OCI-LY7 (cell line): ENCODE measurements at regions not wholly inside any gene's neighbourhood (a gene's known extent, or its start where the extent isn't known, plus 50 kb on each side); places are given as distances from the start of the nearest gene placed in this dataset.

ENCODE experiments used
- BruUV-seq: library from RNA; stranded (reverse); fragments of 400-500 nt; replicated peaks from 2 replicates; lab custom pipeline; 2021; lab: Mats Ljungman, UMichigan
- CTCF ChIA-PET: fragments of 300-600 bp; sonication (Branson Sonifier 250); formaldehyde crosslinking; loops from one replicate; lab custom pipeline; 2022; ENCODE audit warnings: antibody characterized with exemption; ENCODE audit not compliant: unreplicated experiment; lab: Charles Lee
- POLR2A ChIA-PET: fragments of 300-600 bp; sonication (Branson Sonifier 250); formaldehyde crosslinking; loops from one replicate; lab custom pipeline; 2022; ENCODE audit warnings: antibody characterized with exemption; lab: Charles Lee
- DNase-seq: peaks from one replicate; pipeline ENCODE4 v3.0.0-alpha.2; 2015; ENCODE audit warnings: low spot score
- H2AFZ ChIP-seq: fragments of 200-600 bp; sonication (generic), shearing (Covaris generic); 2 replicates; pipeline ENCODE4 v1.6.1; 2014; ENCODE audit warnings: mild to moderate bottlenecking, antibody characterized with exemption, low read length, moderate library complexity
- H3K27ac ChIP-seq: fragments of 200-600 bp; sonication (generic); 2 replicates; pipeline ENCODE4 v1.5.1; 2014; ENCODE audit warnings: mixed run types, low read depth, mild to moderate bottlenecking, moderate library complexity, low read length, inconsistent platforms; ENCODE audit not compliant: poor library complexity, severe bottlenecking
- H3K36me3 ChIP-seq: fragments of 200-600 bp; sonication (generic); 2 replicates; pipeline ENCODE4 v1.6.1; 2014; ENCODE audit warnings: mild to moderate bottlenecking, antibody characterized with exemption, low read length, moderate library complexity, mixed read lengths; ENCODE audit not compliant: insufficient read depth
- H3K4me1 ChIP-seq: fragments of 200-600 bp; sonication (generic); 2 replicates; pipeline ENCODE4 v1.5.1; 2014; ENCODE audit warnings: mild to moderate bottlenecking, low read length; ENCODE audit not compliant: insufficient read depth, poor library complexity, severe bottlenecking
- H3K4me2 ChIP-seq: fragments of 200-600 bp; sonication (generic); 2 replicates; pipeline ENCODE4 v1.6.1; 2014; ENCODE audit warnings: mild to moderate bottlenecking, low read length
- H3K4me3 ChIP-seq: fragments of 200-600 bp; sonication (generic); 2 replicates; pipeline ENCODE4 v1.5.1; 2014; ENCODE audit warnings: mild to moderate bottlenecking, low read depth, low read length; ENCODE audit not compliant: poor library complexity, severe bottlenecking
- H3K79me2 ChIP-seq: fragments of 200-600 bp; sonication (generic); 2 replicates; pipeline ENCODE4 v1.6.1; 2016; ENCODE audit warnings: low read depth, mild to moderate bottlenecking, low read length, moderate library complexity, mixed read lengths; ENCODE audit not compliant: insufficient read depth
- H3K9me2 ChIP-seq: fragments of 200-600 bp; sonication (generic); 2 replicates; pipeline ENCODE4 v1.6.1; 2016; ENCODE audit warnings: mild to moderate bottlenecking, low read length, mixed read lengths; ENCODE audit not compliant: insufficient read depth
- H3K9me3 ChIP-seq: fragments of 200-600 bp; sonication (generic); 2 replicates; pipeline ENCODE4 v1.6.1; 2014; ENCODE audit warnings: mild to moderate bottlenecking, mixed run types, low read length, mixed read lengths
- H4K20me1 ChIP-seq: fragments of 200-600 bp; sonication (generic); 2 replicates; pipeline ENCODE4 v1.6.1; 2014; ENCODE audit warnings: mild to moderate bottlenecking, antibody characterized with exemption, low read length, moderate library complexity, mixed read lengths; ENCODE audit not compliant: insufficient read depth
- CTCF ChIP-seq: fragments of 200-600 bp; sonication (generic); conservative IDR thresholded peaks from 2 replicates; pipeline ENCODE4 v1.5.1; 2014; ENCODE audit warnings: mild to moderate bottlenecking, antibody characterized with exemption, low read length, moderate library complexity, mixed read lengths
- EZH2phosphoT487 ChIP-seq: fragments of 200-600 bp; sonication (generic); IDR thresholded peaks from 2 replicates; pipeline ENCODE4 v1.6.1; 2018; ENCODE audit warnings: low read depth, borderline replicate concordance, mild to moderate bottlenecking, mixed run types, antibody characterized with exemption, low read length, moderate library complexity, mixed read lengths
- intact Hi-C: fragments of 100-400 bp; cut with micrococcal nuclease; formaldehyde crosslinking; loops from one replicate; pipeline ENCODE4 v1.10.0; 2022; ENCODE audit not compliant: unreplicated experiment

GRCh38 chr5:130706696-130707095 lies 458.4 kb downstream of the HINT1 start:
- POLR2A ChIA-PET, result no interaction called here
- H2AFZ ChIP-seq, result no peak overlapping the region
- no peaks in the 10 kb centered on the region for H3K36me3 ChIP-seq
- no peak overlapping the region for H3K4me3 ChIP-seq
- no peak for DNase-seq
- no peaks in the 10 kb centered on the region for H3K9me2 ChIP-seq
- H4K20me1 ChIP-seq, result no peaks in the 10 kb centered on the region
- H3K79me2 ChIP-seq, result no peaks in the 10 kb centered on the region
- intact Hi-C loops, result no loop called here
- H3K27ac ChIP-seq, result no peak overlapping the region
- BruUV-seq, result no TSS peak
- TF ChIP-seq EZH2phosphoT487 (no peak), CTCF (no peak)
- H3K9me3 ChIP-seq, result no peaks in the 10 kb centered on the region
- no peak overlapping the region for H3K4me2 ChIP-seq
- H3K4me1 ChIP-seq, result no peaks in the 10 kb centered on the region
- CTCF ChIA-PET, result no interaction called here

- Histone ChIP-seq H3K9me3 (no peaks in the 10 kb centered on the region), H3K4me3 (no peak overlapping the region), H3K9me2 (no peaks in the 10 kb centered on the region), H2AFZ (no peak overlapping the region), H3K27ac (no peak overlapping the region), H3K4me1 (no peaks in the 10 kb centered on the region), H4K20me1 (no peaks in the 10 kb centered on the region), H3K36me3 (no peaks in the 10 kb centered on the region), H3K4me2 (no peak overlapping the region), H3K79me2 (no peaks in the 10 kb centered on the region)
- intact Hi-C loops, result no loop called here
- no peak for DNase-seq
- BruUV-seq, result no TSS peak
- POLR2A ChIA-PET, result no interaction called here
- CTCF ChIA-PET, result no interaction called here
- no peak for TF ChIP-seq CTCF
- no peak for TF ChIP-seq EZH2phosphoT487
Observed at GRCh38 chr5:130705368-130705767, 459.7 kb downstream of the HINT1 start.

GRCh38 chr5:130693509-130693908 lies 471.5 kb downstream of the HINT1 start:
- no peak overlapping the region for H3K27ac ChIP-seq
- no peaks in the 10 kb centered on the region for H3K9me2 ChIP-seq
- intact Hi-C loops, result no loop called here
- ChIA-PET POLR2A (interaction anchor here (0.8 kb wide), 1 partner anchor 25 kb away, joined by 3 read pairs; no protein-coding TSS in a partner anchor), CTCF (no interaction called here)
- no peaks in the 10 kb centered on the region for H3K9me3 ChIP-seq
- H3K4me3 ChIP-seq, result no peak overlapping the region
- no peaks in the 10 kb centered on the region for H3K79me2 ChIP-seq
- H3K4me1 ChIP-seq, result no peaks in the 10 kb centered on the region
- H4K20me1 ChIP-seq, result no peaks in the 10 kb centered on the region
- no peak for DNase-seq
- H3K4me2 ChIP-seq, result no peak overlapping the region
- TF ChIP-seq EZH2phosphoT487 (no peak), CTCF (no peak)
- no TSS peak for BruUV-seq
- no peaks in the 10 kb centered on the region for H3K36me3 ChIP-seq
- no peak overlapping the region for H2AFZ ChIP-seq
